ENCODE measurements at regions not wholly inside any gene's neighbourhood (a gene's known extent, or its start where the extent isn't known, plus 50 kb on each side); places are given as distances from the start of the nearest gene placed in this dataset.
"Not testable (repeated sequence)": the region's sequence is repeated elsewhere in the genome, so short reads cannot be mapped to it uniquely, and the experiment has no call there.

- TF ChIP-seq POLR2A (IDR thresholded peaks at IDR 0.05) (no peak), CTCF (IDR thresholded peaks at IDR 0.05) (no peak)
- ATAC-seq (no peak), DNase-seq (no peak)
- no peaks in the 10 kb centered on the region for H3K36me3 ChIP-seq (replicated peaks in 1 of 2; ENCODE audit: insufficient read depth in 1 of 2, low read depth in 2 of 2)
- intact Hi-C loops (cut with DNase I) = no loop called here
- H3K4me1 ChIP-seq = no peaks in the 10 kb centered on the region
- no peak overlapping the region for H3K27ac ChIP-seq
- no peaks in the 10 kb centered on the region for H3K27me3 ChIP-seq
- H3K4me3 ChIP-seq = no peak overlapping the region
- WGBS, 2 donors = 47 to 54% methylated on average over 4 of the region's 4 CpGs
- no peaks in the 10 kb centered on the region for H3K9me3 ChIP-seq
Observed at GRCh38 chr2:106334802-106335201, 133.4 kb downstream of the RGPD3 start.

DNA sequence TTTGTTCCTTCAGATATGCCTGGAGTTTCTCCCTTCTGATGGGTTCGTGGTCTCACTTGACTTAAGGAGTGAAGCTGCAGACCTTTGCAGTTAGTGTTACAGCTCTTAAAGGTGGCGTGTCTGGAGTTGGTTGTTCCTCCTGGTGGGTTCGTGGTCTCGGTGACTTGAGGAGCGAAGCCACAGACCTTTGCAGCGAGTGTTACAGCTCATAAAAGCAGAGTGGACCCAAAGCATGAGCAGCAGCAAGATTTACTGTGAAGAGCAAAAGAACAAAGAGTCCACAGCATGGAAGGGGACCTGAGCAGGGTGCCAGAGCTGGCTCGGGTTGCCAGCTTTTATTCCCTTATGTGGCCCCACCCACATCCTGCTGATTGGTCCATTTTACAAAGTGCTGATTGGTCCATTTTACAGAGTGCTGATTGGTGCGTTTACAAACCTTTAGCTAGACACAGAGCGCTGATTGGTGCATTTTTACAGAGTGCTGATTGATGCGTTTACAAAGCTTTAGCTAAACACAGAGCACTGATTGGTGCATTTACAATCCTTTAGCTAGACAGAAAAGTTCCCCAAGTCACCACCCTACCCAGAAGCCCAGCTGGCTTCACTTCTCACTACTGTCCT is 134.8 kb downstream of the RGPD3 start:
- intact Hi-C loops (cut with DNase I); H3K27ac ChIP-seq; H3K4me3 ChIP-seq; H3K27me3 ChIP-seq; DNase-seq; H3K4me1 ChIP-seq; H3K9me3 ChIP-seq; ATAC-seq; H3K36me3 ChIP-seq (replicated peaks in 1 of 2; ENCODE audit: insufficient read depth in 1 of 2, low read depth in 2 of 2): not testable (repeated sequence)
- 81 to 84% methylated on average over 10 of the region's 10 CpGs for WGBS, 2 donors

DNA sequence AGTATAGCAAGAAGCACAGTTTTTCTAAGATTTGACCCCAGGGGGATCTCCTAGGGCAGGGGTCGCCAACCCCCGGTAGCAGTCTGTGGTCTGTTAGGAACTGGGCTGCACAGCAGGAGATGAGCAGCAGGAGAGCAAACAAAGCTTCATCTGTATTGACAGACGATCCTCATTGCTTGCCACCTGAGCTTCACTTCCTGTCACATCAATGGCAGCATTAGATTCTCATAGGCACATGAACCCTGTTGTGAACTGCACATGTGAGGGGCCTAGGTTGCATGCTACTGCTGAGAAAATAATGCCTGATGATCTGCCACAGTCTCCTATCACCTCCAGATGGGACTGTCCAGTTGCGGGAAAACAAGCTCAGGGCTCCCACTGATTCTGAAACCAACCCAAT is 136.2 kb downstream of the RGPD3 start:
- ATAC-seq = no peak
- no peaks in the 10 kb centered on the region for H3K36me3 ChIP-seq (replicated peaks in 1 of 2; ENCODE audit: insufficient read depth in 1 of 2, low read depth in 2 of 2)
- intact Hi-C loops (cut with DNase I) = no loop called here
- no peak overlapping the region for H3K27ac ChIP-seq
- no peak for DNase-seq
- WGBS, 2 donors = 42 to 58% methylated on average over 4 of the region's 4 CpGs
- no peaks in the 10 kb centered on the region for H3K27me3 ChIP-seq
- H3K4me1 ChIP-seq = no peaks in the 10 kb centered on the region
- H3K4me3 ChIP-seq = no peak overlapping the region
- no peak for TF ChIP-seq POLR2A (IDR thresholded peaks at IDR 0.05)
- TF ChIP-seq CTCF (IDR thresholded peaks at IDR 0.05) = no peak
- no peaks in the 10 kb centered on the region for H3K9me3 ChIP-seq

DNA sequence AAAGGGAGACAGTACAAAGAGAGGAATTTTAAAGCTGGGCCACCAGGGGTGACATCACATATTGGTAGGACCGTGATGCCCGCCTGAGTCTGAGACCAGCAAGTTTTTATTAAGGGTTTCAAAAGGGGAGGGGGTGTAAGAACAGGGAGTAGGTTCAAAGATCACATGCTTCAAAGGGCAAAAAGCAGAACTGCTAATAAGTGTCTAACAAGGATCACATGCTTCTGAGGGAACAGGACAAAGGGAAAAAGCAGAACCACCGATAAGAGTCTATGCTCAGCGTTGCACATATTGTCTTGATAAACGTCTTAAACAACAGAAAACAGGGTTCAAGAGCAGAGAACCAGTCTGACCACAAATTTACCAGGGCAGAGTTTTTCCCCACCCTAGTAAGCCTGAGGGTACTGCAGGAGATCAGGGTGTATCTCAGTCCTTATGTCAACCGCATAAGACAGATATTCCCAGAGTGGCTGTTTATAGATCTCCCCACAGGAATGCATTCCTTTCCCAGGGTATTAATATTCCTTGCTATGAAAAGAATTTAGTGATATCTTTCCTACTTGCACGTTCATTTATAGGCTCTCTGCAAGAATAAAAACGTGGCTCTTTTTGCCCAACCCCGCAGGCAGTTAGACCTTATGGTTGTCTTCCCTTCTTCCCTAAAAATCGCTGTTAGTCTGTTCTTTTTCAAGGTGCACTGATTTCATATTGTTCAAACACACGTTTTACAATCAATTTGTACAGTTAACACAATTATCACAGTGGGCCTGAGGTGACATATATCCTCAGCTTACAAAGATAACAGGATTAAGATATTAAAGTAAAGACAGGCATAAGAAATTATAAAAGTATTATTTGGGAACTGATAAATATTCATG is 136.5 kb upstream of the UXS1 start:
- H3K9me3 ChIP-seq; ATAC-seq; DNase-seq; intact Hi-C loops (cut with DNase I); H3K4me3 ChIP-seq; H3K4me1 ChIP-seq; H3K27ac ChIP-seq; H3K36me3 ChIP-seq (replicated peaks in 1 of 2; ENCODE audit: insufficient read depth in 1 of 2, low read depth in 2 of 2); H3K27me3 ChIP-seq: not testable (repeated sequence)
- 59 to 64% methylated on average over 11 of the region's 11 CpGs for WGBS, 2 donors

GRCh38 chr2:106323337-106324013 is 129.4 kb upstream of the UXS1 start:
- ATAC-seq (no peak), DNase-seq (no peak)
- intact Hi-C loops (cut with DNase I) = no loop called here
- H3K9me3 ChIP-seq = no peaks in the 10 kb centered on the region
- no peak overlapping the region for H3K4me3 ChIP-seq
- H3K36me3 ChIP-seq (replicated peaks in 1 of 2; ENCODE audit: insufficient read depth in 1 of 2, low read depth in 2 of 2) = no peaks in the 10 kb centered on the region
- no peaks in the 10 kb centered on the region for H3K27me3 ChIP-seq
- no peaks in the 10 kb centered on the region for H3K4me1 ChIP-seq
- 84 to 88% methylated on average over 10 of the region's 10 CpGs for WGBS, 2 donors
- H3K27ac ChIP-seq = no peak overlapping the region
- no peak for TF ChIP-seq CTCF (IDR thresholded peaks at IDR 0.05)
- TF ChIP-seq POLR2A (IDR thresholded peaks at IDR 0.05) = no peak
